Neuronal stem cell (in vitro differentiated cells): ENCODE measurements at regions not wholly inside any gene's neighbourhood (a gene's known extent, or its start where the extent isn't known, plus 50 kb on each side); places are given as distances from the start of the nearest gene placed in this dataset.

Source experiments
- DNase-seq: peaks from one replicate; pipeline ENCODE4 v3.0.0-alpha.2; 2013; ENCODE audit warnings: low spot score
- H2AFZ ChIP-seq: one replicate; pipeline ENCODE4 v1.6.1; 2013; ENCODE audit warnings: mild to moderate bottlenecking, low read length, inconsistent platforms
- H2AK5ac ChIP-seq: 2 replicates; pipeline ENCODE4 v1.6.1; 2013; ENCODE audit warnings: low read depth, mild to moderate bottlenecking, inconsistent platforms, low read length, moderate library complexity, mixed read lengths
- H2BK120ac ChIP-seq: 2 replicates; pipeline ENCODE4 v1.6.1; 2013; ENCODE audit warnings: low read depth, mild to moderate bottlenecking, inconsistent platforms, low read length, moderate library complexity, mixed read lengths
- H2BK12ac ChIP-seq: one replicate; pipeline ENCODE4 v1.6.1; 2013; ENCODE audit warnings: low read length, inconsistent platforms
- H2BK15ac ChIP-seq: 2 replicates; pipeline ENCODE4 v1.6.1; 2013; ENCODE audit warnings: mild to moderate bottlenecking, low read length, inconsistent platforms, mixed read lengths
- H2BK5ac ChIP-seq: one replicate; pipeline ENCODE4 v1.6.1; 2013; ENCODE audit warnings: inconsistent platforms, mild to moderate bottlenecking, low read length, moderate library complexity
- H3K14ac ChIP-seq: one replicate; pipeline ENCODE4 v1.6.1; 2013; ENCODE audit warnings: low read length, inconsistent platforms
- H3K18ac ChIP-seq: 2 replicates; pipeline ENCODE4 v1.6.1; 2013; ENCODE audit warnings: low read length, inconsistent platforms
- H3K23ac ChIP-seq: 2 replicates; pipeline ENCODE4 v1.6.1; 2013; ENCODE audit warnings: low read depth, mild to moderate bottlenecking, mixed read lengths, low read length, inconsistent platforms; ENCODE audit not compliant: poor library complexity
- H3K27ac ChIP-seq: replicated peaks from 3 replicates; pipeline ENCODE4 v1.5.1; 2013; ENCODE audit warnings: low read length, inconsistent platforms
- H3K27me3 ChIP-seq, 3 experiments: 2 replicates each; pipeline ENCODE4 v1.6.1; 2013; ENCODE audit warnings: low read length in 3 of 3, mild to moderate bottlenecking in 2 of 3, inconsistent platforms in 1 of 3, low read depth in 1 of 3, mixed read lengths in 1 of 3, moderate library complexity in 1 of 3; ENCODE audit not compliant: control insufficient read depth in 3 of 3, insufficient read depth in 3 of 3
- H3K36me3 ChIP-seq, 2 donors: replicated peaks in 1 of 2; 2 replicates each; pipeline ENCODE4 v1.6.1; 2013; ENCODE audit warnings: low read length in 2 of 2; ENCODE audit not compliant: control insufficient read depth in 2 of 2, insufficient read depth in 2 of 2
- H3K4ac ChIP-seq: 2 replicates; pipeline ENCODE4 v1.6.1; 2013; ENCODE audit warnings: inconsistent platforms, mild to moderate bottlenecking, low read length, moderate library complexity
- H3K4me1 ChIP-seq, 2 donors: 1 replicate in 1 of 2; 2 replicates in 1 of 2; pipeline ENCODE4 v1.6.1; 2013; ENCODE audit warnings: low read length in 2 of 2, low read depth in 1 of 2; ENCODE audit not compliant: control insufficient read depth in 2 of 2, insufficient read depth in 1 of 2
- H3K4me2 ChIP-seq: one replicate; pipeline ENCODE4 v1.6.1; 2013; ENCODE audit warnings: mild to moderate bottlenecking, low read length, inconsistent platforms; ENCODE audit not compliant: insufficient read depth, poor library complexity, severe bottlenecking
- H3K4me3 ChIP-seq, 2 donors: 2 replicates each; pipeline ENCODE4 v1.5.1; 2013; ENCODE audit warnings: low read length in 2 of 2, mild to moderate bottlenecking in 2 of 2, inconsistent platforms in 1 of 2, moderate library complexity in 1 of 2
- H3K79me1 ChIP-seq: one replicate; pipeline ENCODE4 v1.6.1; 2013; ENCODE audit warnings: low read depth, mild to moderate bottlenecking, inconsistent platforms, low read length, moderate library complexity
- H3K9ac ChIP-seq: one replicate; pipeline ENCODE4 v1.6.1; 2013; ENCODE audit warnings: mild to moderate bottlenecking, low read depth, low read length, inconsistent platforms; ENCODE audit not compliant: poor library complexity
- H3K9me3 ChIP-seq, 2 donors: replicated peaks in 1 of 2; 2 replicates each; pipeline versions ENCODE3 to v1.6.1; 2013; ENCODE audit warnings: low read length in 2 of 2, mild to moderate bottlenecking in 2 of 2, inconsistent platforms in 1 of 2, low read depth in 1 of 2, mixed read lengths in 1 of 2, moderate library complexity in 1 of 2; ENCODE audit not compliant: control insufficient read depth in 2 of 2, insufficient read depth in 1 of 2
- H4K8ac ChIP-seq: one replicate; pipeline ENCODE4 v1.6.1; 2013; ENCODE audit warnings: low read depth, mild to moderate bottlenecking, inconsistent platforms, low read length, moderate library complexity
- H4K91ac ChIP-seq: one replicate; pipeline ENCODE4 v1.6.1; 2013; ENCODE audit warnings: low read length, low read depth, mild to moderate bottlenecking, inconsistent platforms; ENCODE audit not compliant: poor library complexity
- WGBS, 2 donors: extraction: QIAGEN DNeasy Blood & Tissue Kit; methylation state at CpG; one replicate each; pipeline ENCODE4 v1.1.7; 2013; ENCODE audit warnings: missing lambda C conversion rate in 2 of 2, mixed read lengths in 1 of 2; ENCODE audit not compliant: insufficient read length in 2 of 2, insufficient replicate concordance in 1 of 2; ENCODE audit errors: extremely low coverage in 2 of 2; 5-methylcytosine and 5-hydroxymethylcytosine counted together

GRCh38 chr3:30531017-30531570 is 75.3 kb upstream of the TGFBR2 start:
- H4K8ac ChIP-seq, result no peak overlapping the region
- H3K4me1 ChIP-seq, result no peaks in the 10 kb centered on the region
- H3K4ac ChIP-seq, result no peak overlapping the region
- H3K4me3 ChIP-seq, result no peak overlapping the region
- no peak overlapping the region for H4K91ac ChIP-seq
- no CpG with 5 or more reads among the region's 3 CpGs for WGBS, 2 donors
- no peak overlapping the region for H2BK15ac ChIP-seq
- DNase-seq, result no peak
- no peak overlapping the region for H2BK12ac ChIP-seq
- no peak overlapping the region for H3K18ac ChIP-seq
- no peak overlapping the region for H3K23ac ChIP-seq
- H3K9me3 ChIP-seq, result peaks cover 0 to 3% of the 10 kb centered on the region in 2 donors
- no peak overlapping the region for H3K27ac ChIP-seq
- H2AK5ac ChIP-seq, result no peak overlapping the region
- H3K36me3 ChIP-seq, result no peaks in the 10 kb centered on the region
- no peak overlapping the region for H2BK5ac ChIP-seq
- no peak overlapping the region for H3K14ac ChIP-seq
- H2AFZ ChIP-seq, result no peak overlapping the region
- no peak overlapping the region for H3K4me2 ChIP-seq
- no peaks in the 10 kb centered on the region for H3K79me1 ChIP-seq
- no peak overlapping the region for H3K9ac ChIP-seq
- H3K27me3 ChIP-seq, result no peaks in the 10 kb centered on the region
- no peak overlapping the region for H2BK120ac ChIP-seq

GRCh38 chr3:30535525-30535924 is 70.9 kb upstream of the TGFBR2 start:
- no peak overlapping the region for H3K9ac ChIP-seq
- no peak overlapping the region for H3K4ac ChIP-seq
- WGBS, 2 donors, result no CpG with 5 or more reads among the region's 1 CpG
- H3K4me1 ChIP-seq, result no peaks in the 10 kb centered on the region
- H3K27me3 ChIP-seq, result no peaks in the 10 kb centered on the region
- H2AK5ac ChIP-seq, result no peak overlapping the region
- H2BK15ac ChIP-seq, result no peak overlapping the region
- no peak overlapping the region for H2BK5ac ChIP-seq
- no peak overlapping the region for H2AFZ ChIP-seq
- H3K14ac ChIP-seq, result no peak overlapping the region
- no peak overlapping the region for H3K18ac ChIP-seq
- H2BK12ac ChIP-seq, result no peak overlapping the region
- H3K79me1 ChIP-seq, result no peaks in the 10 kb centered on the region
- H4K8ac ChIP-seq, result no peak overlapping the region
- DNase-seq, result no peak
- H4K91ac ChIP-seq, result no peak overlapping the region
- no peak overlapping the region for H3K23ac ChIP-seq
- no peak overlapping the region for H3K4me3 ChIP-seq
- no peak overlapping the region for H3K4me2 ChIP-seq
- no peaks in the 10 kb centered on the region for H3K36me3 ChIP-seq
- peaks cover 0 to 4% of the 10 kb centered on the region in 2 donors for H3K9me3 ChIP-seq
- H3K27ac ChIP-seq, result no peak overlapping the region
- no peak overlapping the region for H2BK120ac ChIP-seq

- no peak overlapping the region for H3K14ac ChIP-seq
- H3K18ac ChIP-seq, result no peak overlapping the region
- H3K4me1 ChIP-seq, result no peaks in the 10 kb centered on the region
Measured at GRCh38 chr3:30538791-30539190, 67.6 kb upstream of the TGFBR2 start.

DNA sequence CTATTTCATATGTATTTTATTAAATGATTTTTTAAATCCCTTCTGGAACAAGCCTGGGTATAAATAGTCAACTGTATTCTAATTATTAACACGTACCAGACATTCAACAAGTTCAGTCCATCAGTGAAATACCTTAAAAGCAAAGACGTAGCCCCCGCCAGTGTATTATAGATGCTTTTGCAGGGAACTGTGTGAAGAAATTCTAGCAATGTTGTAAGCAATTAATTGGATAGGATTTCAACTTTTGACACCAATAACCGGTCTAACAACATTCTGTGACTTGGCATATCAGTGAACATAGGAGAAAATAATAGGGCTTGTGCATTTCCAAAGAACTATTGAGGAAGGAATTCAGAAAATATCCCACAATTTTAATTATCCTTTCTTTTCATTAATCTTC is 67.2 kb upstream of the TGFBR2 start:
- Histone ChIP-seq H2BK5ac (no peak overlapping the region), H2BK12ac (no peak overlapping the region), H3K4ac (no peak overlapping the region), H2AK5ac (no peak overlapping the region), H4K8ac (no peak overlapping the region), H3K4me2 (no peak overlapping the region), H3K14ac (no peak overlapping the region), H4K91ac (no peak overlapping the region), H3K79me1 (no peaks in the 10 kb centered on the region), H2BK120ac (no peak overlapping the region), H3K36me3 (no peaks in the 10 kb centered on the region), H3K9ac (no peak overlapping the region), H3K18ac (no peak overlapping the region), H3K27me3 (no peaks in the 10 kb centered on the region), H3K4me1 (no peaks in the 10 kb centered on the region), H2BK15ac (no peak overlapping the region), H3K27ac (no peak overlapping the region), H3K23ac (no peak overlapping the region), H3K9me3 (peaks cover 2 to 10% of the 10 kb centered on the region in 2 donors), H2AFZ (no peak overlapping the region), H3K4me3 (no peak overlapping the region)
- no peak for DNase-seq
- WGBS, 2 donors, result no CpG with 5 or more reads among the region's 4 CpGs

More at GRCh38 chr3:30538791-30539190, 67.6 kb upstream of the TGFBR2 start:
- Histone ChIP-seq H4K8ac (no peak overlapping the region), H3K4me2 (no peak overlapping the region), H2BK120ac (no peak overlapping the region), H2AFZ (no peak overlapping the region), H3K4ac (no peak overlapping the region), H3K79me1 (no peaks in the 10 kb centered on the region), H3K36me3 (no peaks in the 10 kb centered on the region), H3K4me3 (no peak overlapping the region), H2BK15ac (no peak overlapping the region), H3K27ac (no peak overlapping the region), H4K91ac (no peak overlapping the region), H2BK12ac (no peak overlapping the region), H3K23ac (no peak overlapping the region), H2BK5ac (no peak overlapping the region), H3K9ac (no peak overlapping the region), H2AK5ac (no peak overlapping the region), H3K9me3 (peaks cover 2 to 10% of the 10 kb centered on the region in 2 donors), H3K27me3 (no peaks in the 10 kb centered on the region)
- WGBS, 2 donors, result no CpG with 5 or more reads among the region's 1 CpG
- DNase-seq, result no peak
